ENCODE measurements at regions not wholly inside any gene's neighbourhood (a gene's known extent, or its start where the extent isn't known, plus 50 kb on each side); places are given as distances from the start of the nearest gene placed in this dataset.

DNA sequence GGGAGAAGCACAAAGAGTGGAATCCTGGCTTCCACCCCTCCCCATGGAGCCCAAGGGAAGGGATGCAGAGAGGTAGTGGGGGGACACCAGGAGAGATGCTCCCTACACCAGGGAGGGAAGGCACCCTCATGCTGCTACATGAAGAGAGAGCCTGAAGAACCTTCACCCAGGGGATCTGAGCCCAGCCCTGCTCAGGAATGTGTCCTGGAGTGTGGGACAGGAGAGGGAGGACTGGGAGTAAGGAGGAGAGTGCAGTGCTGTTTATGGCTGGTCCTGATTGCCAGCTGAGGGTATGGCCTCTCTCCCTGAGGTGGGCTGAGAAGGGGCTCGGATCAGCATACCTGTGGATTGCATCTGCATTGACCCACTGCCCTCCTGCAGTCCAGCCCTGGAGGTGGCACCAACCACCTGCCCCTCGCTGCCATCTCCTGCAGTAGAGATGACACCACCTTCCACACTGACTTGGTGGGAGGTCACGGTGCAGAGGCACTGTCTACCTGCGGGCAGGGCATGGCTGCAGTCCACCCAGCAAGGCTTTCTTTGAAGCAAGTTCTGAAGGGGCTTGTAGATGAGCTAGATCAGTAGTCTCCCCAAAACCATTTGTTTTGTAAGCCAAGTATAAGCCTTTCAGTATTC, 114.9 kb upstream of the SLC25A48 start:
- TF ChIP-seq, protein P1, sequence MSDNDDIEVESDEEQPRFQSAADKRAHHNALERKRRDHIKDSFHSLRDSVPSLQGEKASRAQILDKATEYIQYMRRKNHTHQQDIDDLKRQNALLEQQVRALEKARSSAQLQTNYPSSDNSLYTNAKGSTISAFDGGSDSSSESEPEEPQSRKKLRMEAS (IDR thresholded peaks at IDR 0.05; ENCODE audit: low read depth) = no peak
- TF ChIP-seq, protein P2, sequence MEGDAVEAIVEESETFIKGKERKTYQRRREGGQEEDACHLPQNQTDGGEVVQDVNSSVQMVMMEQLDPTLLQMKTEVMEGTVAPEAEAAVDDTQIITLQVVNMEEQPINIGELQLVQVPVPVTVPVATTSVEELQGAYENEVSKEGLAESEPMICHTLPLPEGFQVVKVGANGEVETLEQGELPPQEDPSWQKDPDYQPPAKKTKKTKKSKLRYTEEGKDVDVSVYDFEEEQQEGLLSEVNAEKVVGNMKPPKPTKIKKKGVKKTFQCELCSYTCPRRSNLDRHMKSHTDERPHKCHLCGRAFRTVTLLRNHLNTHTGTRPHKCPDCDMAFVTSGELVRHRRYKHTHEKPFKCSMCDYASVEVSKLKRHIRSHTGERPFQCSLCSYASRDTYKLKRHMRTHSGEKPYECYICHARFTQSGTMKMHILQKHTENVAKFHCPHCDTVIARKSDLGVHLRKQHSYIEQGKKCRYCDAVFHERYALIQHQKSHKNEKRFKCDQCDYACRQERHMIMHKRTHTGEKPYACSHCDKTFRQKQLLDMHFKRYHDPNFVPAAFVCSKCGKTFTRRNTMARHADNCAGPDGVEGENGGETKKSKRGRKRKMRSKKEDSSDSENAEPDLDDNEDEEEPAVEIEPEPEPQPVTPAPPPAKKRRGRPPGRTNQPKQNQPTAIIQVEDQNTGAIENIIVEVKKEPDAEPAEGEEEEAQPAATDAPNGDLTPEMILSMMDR (IDR thresholded peaks at IDR 0.05) = no peak
- TF ChIP-seq SIN3A (IDR thresholded peaks at IDR 0.05; ENCODE audit: borderline replicate concordance, low read depth, low read length) (no peak), GABPA (IDR thresholded peaks at IDR 0.05; ENCODE audit: low read depth) (no peak), CHD2 (IDR thresholded peaks at IDR 0.05; ENCODE audit: low read length, partially characterized antibody) (no peak), POLR2AphosphoS5 (IDR thresholded peaks at IDR 0.05; ENCODE audit: low read depth, low read length) (no peak), TEAD4 (IDR thresholded peaks at IDR 0.05; ENCODE audit: borderline replicate concordance, insufficient read depth) (no peak), NFIC (IDR thresholded peaks at IDR 0.05; ENCODE audit: borderline replicate concordance) (no peak), RCOR1 (IDR thresholded peaks at IDR 0.05; ENCODE audit: low read length) (no peak), YY1 (IDR thresholded peaks at IDR 0.05; ENCODE audit: low read depth) (no peak), TAF1 (IDR thresholded peaks at IDR 0.05; ENCODE audit: borderline replicate concordance, low read depth, low read length) (no peak), FOXM1 (IDR thresholded peaks at IDR 0.05; ENCODE audit: low read depth) (no peak), MXI1 (IDR thresholded peaks at IDR 0.05; ENCODE audit: low read depth, low read length) (no peak)
- TF ChIP-seq, protein P3, sequence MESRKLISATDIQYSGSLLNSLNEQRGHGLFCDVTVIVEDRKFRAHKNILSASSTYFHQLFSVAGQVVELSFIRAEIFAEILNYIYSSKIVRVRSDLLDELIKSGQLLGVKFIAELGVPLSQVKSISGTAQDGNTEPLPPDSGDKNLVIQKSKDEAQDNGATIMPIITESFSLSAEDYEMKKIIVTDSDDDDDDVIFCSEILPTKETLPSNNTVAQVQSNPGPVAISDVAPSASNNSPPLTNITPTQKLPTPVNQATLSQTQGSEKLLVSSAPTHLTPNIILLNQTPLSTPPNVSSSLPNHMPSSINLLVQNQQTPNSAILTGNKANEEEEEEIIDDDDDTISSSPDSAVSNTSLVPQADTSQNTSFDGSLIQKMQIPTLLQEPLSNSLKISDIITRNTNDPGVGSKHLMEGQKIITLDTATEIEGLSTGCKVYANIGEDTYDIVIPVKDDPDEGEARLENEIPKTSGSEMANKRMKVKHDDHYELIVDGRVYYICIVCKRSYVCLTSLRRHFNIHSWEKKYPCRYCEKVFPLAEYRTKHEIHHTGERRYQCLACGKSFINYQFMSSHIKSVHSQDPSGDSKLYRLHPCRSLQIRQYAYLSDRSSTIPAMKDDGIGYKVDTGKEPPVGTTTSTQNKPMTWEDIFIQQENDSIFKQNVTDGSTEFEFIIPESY (IDR thresholded peaks at IDR 0.05; ENCODE audit: borderline replicate concordance, low read depth) = no peak
